Sigmoid colon (tissue), 3 donors: ENCODE measurements at regions not wholly inside any gene's neighbourhood (a gene's known extent, or its start where the extent isn't known, plus 50 kb on each side); places are given as distances from the start of the nearest gene placed in this dataset.

Source experiments
- CTCF ChIP-seq, 4 experiments: fragments of 450-650 bp in 3 of 4; fragments of 200-600 bp in 1 of 4; IDR thresholded peaks; one replicate each; pipeline ENCODE4 v1.5.1; 2016 to 2019; ENCODE audit warnings: antibody characterized with exemption in 4 of 4, mild to moderate bottlenecking in 3 of 4, moderate library complexity in 2 of 4
- POLR2A ChIP-seq, 2 donors: fragments of 450-650 bp; IDR thresholded peaks; one replicate each; pipeline ENCODE4 v1.6.1; 2016; ENCODE audit warnings: antibody characterized with exemption in 2 of 2, mild to moderate bottlenecking in 2 of 2, moderate library complexity in 2 of 2

DNA sequence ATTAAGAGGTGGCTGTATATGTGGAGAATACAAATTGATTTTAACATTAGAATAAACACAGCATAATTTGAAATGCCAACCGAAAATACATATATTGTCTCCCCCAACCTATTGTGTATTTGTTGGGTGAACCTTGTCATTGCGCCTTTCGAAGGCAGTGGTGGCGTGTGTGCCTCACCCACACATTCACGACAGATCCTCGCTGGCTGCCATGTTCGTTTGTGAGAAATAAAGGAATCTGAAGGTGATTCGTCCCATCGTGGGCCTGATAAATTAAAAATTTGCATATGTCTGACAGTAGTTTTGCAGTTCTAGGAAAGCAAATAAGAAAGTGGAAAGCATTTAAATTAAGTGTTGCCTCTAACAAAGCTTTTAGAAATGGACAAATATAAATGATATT lies 222.8 kb upstream of the TOPAZ1 start:
- TF ChIP-seq POLR2A (IDR thresholded peaks at IDR 0.05) (no peak), CTCF (IDR thresholded peaks at IDR 0.05) (no peak)
